Dedifferentiated amniotic fluid mesenchymal stem cell (primary cell): ENCODE measurements at regions not wholly inside any gene's neighbourhood (a gene's known extent, or its start where the extent isn't known, plus 50 kb on each side); places are given as distances from the start of the nearest gene placed in this dataset.

Experiments
- DNase-seq: peaks from one replicate; pipeline ENCODE4 v3.0.0-alpha.2; 2016; ENCODE audit errors: extremely low spot score

DNA sequence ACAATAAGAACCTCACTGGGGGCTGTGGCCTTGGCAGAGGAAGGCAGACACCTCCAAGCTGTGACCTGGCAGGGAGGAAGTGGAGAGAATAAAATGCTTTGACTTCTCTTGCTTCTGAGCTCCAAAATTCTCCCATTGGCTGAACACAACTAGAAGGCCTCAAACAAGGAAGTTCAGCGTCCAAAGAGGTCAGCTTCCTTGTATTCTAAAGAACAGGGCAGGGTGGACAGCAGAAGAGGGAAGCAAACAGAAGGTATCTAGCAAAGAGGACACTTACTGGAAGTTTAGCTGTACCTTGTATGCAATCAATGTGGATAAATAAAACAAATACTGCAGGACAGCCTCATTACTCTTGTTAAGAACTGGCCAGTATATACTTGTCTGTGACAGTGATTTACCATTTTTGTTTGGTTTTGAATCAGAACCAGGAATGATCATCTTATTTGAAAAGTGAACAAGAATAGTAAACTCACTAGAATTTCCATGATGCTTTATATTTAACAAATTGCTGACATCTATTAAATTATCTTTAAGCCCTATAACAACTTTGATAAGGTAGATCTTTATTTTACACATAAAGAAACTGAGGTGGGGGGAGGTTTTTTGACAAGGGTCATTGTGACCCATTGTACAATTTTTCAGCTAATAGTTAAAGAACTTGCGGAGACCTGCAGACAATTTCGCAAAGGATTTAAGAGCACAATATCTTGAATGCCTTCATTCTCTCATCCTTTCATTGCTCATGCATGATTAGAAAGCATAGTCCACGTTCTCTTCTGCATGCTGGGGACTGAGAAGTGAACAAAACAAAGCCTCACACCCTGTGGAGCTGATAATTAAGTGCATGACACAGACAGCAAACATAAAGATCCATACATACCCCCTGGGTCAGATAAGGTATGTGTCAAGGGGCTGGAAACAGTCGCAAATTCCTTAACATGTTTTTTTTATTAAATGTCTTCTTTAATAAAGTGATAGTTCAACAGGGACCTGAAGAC, 1448.0 kb downstream of the AACS start:
- DNase-seq = no peak

DNA sequence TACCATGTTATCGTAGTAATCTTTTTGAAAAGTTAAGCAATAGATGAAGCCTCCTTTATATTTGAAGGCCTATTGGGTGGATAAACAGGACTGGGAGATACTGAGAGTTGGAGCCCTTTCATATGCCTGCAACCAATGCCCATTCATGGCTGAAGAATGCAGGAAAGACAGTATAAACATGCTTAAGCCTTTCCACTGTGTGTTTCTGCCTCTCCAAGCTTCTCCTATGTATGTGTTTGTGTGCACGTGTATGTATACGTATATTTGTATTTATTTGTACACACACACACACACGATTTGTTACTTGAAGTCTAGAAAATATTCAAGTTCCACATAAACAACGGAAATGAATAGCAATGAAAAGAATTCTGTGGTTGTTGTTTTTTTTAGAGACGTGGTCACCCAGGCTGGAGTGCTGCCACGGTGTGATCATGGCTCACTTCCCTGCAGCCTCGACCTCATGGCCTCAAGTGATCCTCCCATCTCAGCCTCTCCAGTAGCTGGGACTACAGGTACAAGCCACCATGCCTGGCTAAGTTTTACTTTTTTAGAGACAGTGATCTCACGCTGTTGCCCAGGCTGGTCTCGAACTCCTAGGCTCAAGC, 1453.5 kb downstream of the AACS start:
- no peak for DNase-seq

DNA sequence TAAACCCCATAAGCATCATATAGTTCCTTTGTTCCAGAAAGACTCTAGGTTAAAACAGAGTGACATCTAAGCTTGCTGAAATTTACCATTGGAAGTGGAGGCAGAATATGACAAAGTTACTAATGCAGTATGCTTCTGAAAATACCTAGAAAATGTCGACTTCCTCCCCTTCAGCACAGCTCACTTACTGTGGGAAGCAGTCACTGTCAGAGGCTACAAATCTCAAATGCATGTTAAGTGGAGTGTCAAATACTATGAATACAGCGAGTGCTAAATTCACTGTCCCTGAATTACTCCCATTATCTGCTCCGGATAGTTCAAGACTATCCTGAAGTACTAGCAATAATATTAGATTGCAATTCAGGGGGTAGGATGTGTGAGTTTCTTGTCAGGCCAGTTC, 1454.6 kb downstream of the AACS start:
- DNase-seq = no peak

DNA sequence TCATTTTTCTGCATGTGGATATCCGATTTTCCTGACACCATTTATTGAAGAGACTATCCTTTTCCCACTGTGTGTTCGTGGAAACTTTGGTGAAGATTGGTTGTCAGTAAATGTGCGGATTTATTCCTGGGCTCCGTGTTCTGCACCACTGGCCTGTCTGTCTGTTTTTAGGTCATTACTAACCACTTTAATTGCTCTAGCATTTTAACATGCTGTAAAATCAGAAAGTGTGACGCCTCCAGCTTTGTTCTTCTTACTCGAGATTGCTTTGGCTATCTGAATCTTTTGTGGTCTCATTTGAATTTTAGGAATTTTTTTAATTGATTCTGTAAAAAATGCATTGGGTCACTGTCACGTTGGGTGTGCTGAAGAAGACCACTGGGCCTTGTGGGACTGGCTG, 1458.7 kb downstream of the AACS start:
- no peak for DNase-seq

DNA sequence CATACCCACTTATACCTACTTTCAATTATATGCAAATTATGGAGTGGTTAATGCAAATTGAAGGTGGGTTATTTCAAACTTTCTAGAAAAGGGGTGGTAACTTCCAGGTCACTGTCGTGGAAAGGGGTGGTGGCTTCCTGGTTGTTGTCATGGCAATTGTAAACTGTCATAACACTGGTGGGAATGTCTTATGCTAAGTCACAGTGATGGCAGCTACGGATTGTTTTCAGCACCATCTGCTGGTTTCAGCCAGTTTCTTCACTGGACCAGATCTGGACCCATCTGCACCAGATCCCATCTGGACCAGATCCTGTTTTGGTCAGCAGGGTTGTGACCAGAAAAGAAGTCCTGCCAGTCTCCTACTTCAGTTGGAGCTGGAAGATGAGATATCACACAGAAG, 1469.3 kb downstream of the AACS start:
- no peak for DNase-seq

DNA sequence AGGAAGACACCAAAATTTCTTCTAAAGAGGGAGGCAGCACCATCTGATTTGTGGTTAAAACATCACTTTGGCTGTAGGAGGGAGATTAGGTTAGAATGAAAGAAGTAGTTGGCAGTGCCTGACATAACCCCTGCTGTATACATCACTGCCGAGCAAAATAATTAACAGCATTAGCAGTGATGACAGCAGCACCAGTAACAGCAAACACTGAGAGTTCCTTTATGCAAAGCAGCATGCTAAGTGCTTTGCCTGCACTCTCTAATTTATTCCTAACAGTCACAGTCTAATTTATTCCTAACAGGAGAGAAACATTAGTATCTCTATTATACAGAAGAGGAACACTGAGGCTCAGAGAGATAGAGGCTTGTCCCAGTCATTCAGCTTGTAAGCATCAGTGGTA, 1469.7 kb downstream of the AACS start:
- DNase-seq = no peak

DNA sequence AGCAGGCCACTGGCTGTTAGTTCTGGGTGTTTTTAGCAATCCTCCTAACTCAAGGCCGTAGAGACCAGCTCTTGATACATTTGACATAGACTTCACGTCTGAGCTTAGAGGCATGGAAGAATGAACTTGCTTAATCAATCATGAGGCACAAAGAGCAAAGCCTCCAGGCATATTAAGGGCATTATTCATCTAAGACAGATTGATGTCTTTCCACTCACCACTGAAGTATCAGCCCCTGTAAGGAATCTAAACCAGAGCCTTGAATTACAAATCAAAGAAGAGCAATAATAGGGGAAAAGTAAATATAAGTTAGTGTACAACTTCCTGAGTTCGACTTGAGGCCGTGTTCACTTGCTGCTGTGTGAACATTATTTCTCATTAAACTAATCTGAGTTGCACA, 1470.7 kb downstream of the AACS start:
- no peak for DNase-seq

DNA sequence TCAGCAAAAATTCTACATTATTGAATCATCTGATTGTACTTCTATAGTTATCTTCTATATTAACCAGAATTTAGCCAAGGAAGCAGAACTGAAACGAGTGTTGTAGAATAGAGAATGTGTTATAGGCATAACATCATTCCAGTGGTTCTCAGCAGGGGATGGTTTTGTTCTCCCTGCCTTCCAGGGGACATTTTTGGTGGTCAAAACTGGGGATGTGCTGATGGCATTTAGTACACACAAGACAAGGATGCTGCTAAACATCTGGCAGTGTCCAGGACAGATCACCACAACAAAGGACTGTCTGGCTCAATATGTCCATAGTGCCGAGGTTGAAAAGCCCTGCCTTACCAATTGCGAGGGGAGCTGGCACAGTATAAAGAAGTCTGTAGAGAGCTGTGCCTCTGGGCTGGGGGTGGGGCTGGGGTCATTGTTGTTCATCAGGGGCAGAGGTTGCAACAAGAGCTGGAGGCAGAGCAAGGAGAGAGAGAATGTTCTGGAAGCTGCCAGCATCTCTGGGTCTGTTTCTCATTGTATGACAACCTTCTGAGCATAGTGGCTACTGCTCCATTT, 1472.8 kb downstream of the AACS start:
- DNase-seq = no peak

DNA sequence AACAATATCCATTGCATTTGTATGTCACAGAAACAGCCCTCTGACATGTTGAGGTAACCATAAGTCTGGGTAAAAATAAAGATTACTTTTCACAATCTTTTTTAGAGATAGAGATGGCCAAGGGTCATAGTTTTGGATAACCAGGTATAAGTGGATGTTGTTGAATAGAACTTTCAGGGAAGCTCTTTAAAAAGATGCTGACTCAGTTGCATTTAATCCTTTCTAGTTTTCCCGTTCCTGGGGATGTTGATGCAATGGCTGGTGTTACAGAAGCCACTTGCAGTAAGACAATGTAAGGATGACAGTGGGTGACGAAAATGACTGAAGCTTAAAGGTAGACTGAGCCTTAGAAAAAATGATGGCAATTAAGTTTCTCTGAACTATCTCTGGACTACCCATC, 1473.7 kb downstream of the AACS start:
- DNase-seq = no peak

DNA sequence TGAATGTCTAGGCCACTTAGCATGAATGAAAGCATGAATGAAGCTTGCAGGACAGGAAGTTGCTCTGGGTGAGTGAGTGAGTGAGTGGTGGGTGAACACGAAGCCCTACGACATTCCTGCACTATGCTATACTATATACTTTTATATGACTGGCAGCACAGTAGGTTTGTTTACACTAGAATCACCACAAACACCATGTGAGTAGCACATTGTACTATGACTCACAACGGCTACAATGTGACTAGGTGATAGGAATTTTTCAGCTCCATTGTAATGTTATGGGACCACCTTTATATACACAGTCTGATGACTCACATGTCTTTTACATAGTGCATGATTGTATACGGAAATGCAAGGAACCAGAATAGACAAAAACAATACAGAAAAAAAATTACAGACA, 1480.2 kb downstream of the AACS start:
- no peak for DNase-seq

DNA sequence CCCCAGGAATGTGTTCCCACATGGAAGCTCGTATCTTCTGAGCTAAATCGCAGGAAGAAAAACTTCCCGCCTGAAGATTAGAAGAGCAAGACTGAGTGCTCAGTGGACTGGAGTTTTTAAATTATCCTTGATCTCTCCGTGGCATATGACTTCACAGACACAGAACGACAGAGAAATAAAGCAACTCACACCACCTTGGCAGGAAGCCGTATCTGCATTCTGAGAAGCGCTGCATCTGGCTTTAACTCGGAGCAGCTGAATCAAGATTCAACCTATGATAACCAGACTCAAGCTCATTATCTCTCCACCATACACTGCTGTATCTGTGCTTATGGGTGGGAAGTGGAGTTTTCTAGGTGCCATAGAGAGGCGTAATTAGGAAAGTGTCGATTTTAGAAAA, 1482.7 kb downstream of the AACS start:
- DNase-seq = no peak

DNA sequence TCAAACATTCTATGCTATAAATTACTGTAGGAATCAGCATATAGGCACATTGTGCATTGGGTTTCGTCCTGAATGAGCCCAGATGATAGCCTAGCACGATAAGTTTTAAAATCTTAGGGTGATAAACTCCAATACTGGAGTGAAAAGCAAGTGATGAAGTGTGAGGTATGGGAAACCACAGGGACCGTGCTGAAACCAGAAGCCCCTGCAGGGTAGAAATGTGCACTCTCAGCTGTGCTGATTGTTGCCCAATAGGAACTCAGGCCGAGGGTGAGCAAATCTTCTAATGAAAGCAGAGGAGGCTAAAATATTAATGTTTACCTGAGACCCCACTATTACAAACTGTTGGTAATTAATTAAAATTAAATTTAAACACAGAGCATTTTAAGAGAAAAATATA, 1486.6 kb downstream of the AACS start:
- no peak for DNase-seq

DNA sequence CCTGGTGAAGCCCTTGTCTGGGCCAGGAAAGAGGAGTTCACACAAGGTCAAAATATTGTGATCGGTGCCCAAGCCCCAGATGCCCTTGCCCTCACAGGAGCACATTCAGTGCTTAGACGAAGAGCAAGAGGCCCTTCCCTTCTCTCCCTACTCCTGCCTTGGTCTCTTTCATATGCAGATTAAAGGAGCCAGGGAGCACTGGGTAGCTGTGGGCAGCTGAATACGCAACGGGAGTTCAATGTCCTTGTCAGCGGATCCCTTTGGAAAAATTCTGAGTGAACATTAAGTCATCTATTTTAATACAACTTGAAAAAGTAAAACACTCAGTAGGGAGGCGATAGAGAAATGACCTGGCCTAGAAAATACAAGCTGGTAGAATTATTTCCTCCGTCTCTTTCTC, 1489.4 kb downstream of the AACS start:
- no peak for DNase-seq

DNA sequence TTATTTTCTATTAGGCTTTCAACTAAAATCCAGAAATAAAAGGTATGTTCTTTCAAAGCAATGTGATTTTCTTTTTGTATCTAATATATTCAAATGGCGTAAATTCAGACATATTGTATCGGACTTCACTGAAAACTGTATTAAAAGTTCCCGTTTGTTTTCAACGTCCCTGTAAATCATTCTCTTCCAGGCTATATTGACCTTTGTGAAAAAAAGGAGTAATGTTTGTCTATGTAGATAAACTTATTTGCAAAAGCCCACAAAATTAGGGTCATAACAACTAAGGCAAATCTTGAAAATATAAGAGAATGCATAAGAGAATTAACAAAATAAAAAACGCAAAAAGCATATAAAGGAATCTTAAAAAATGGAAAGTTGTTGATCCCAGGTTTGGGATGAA, 1492.4 kb downstream of the AACS start:
- no peak for DNase-seq

DNA sequence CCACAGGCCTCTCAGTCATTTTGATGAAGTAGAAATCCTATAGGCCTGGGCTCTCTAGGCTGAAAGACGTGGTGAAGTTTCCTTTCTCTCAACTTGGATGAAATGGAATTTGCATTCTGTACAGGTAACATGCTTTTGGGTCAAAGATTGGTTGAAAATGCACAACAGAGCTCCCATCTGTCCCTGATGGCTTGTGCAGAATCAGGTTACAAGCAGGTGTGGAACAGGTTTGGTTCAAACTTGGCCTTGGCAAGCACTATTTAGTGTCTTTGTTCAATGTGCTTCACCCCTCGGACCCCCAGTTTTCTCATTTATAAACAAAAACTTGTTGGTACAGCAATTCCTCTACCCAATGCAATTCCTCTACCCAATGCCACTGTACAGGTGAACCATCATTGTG, 1493.0 kb downstream of the AACS start:
- DNase-seq = no peak

DNA sequence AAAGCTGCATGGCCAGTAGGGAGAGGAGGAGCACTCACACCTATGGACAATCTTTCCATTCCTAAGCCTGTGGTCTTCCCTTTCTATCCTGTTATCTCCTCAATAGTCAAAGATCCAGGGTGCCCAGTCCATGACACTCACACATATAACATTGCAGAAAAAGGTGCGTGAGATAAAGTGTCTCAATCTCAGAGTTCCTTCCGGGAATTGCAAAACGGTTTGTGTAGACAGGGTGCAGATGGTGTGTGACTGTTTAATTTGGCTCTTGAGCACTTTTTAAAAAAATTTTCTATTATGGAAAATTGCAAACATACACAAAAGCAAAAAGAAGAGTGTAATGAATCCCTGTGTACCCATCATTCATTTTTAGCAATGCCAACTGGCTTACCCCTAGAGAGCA, 1493.6 kb downstream of the AACS start:
- no peak for DNase-seq

DNA sequence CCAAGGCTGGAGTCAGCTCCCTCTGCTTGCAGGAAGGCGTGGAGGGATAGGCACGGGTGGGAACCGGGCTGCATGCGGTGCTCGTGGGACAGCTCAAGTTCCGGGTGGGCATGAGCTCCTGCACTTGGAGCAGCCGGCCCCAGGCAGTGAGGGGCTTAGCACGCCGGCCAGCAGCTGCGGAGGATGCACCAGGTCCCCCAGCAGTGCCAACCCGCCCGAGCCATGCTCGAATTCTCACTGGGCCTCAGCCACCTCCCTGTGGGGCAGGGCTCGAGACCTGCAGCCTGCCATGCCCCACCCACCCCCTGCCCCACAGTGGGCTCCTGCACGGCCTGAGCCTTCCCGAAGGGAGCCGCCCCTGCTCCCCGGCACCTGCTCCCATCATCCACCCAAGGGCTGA, 1501.8 kb downstream of the AACS start:
- no peak for DNase-seq

DNA sequence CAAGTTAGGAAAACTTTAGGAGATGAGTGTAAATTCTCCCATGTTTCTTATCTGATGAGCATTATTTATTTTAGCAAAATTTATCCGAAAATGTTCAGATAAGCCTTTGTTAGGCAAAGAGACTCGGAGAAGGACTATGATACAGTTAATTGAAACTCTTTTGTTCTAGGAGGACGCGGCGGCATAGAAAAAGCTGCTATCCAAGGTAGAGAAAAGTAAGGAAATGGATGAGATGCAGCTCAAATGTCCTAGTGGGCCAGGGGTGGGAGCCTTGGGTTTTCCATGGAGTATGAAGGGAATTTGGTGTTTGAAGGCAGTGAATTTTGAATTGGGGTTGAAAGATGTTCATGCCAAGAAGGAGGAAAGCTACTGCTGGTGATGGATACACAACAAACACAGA, 1504.5 kb downstream of the AACS start:
- DNase-seq = no peak

DNA sequence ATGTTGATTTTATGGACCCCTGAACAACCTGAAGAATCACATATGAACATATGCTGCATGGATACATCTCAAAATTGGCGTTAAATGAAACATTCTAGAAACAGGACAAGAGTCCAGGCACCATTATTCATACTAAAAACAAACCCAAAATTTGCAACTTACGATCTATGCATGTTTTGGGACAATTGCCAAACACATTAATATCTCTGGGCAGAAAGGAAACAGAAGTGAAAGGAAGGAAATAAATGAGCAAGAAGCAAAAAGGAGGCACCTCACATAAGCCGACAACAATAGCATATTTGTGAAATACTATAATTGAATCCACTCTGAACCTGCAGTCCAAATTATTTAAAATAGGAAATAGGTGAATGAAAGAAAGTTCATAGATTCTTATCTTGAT, 1505.3 kb downstream of the AACS start:
- DNase-seq = no peak

DNA sequence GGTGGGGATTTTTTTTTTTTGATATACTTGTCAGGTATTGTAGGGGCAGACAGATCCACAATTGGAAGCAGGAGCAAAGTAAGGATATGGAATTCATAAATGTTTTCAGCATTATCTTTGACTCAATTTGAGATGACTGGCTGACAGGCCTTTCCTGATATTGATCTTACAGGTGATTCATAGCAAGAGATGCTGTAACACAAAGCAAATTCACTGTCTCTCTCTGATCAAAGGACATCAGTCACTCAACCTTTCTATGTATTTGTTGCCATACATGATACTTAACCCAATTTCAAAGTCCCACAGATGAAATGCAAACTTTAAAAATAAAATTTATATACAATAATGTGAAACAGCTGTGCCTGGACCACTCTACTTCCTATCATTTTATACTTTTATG, 1506.9 kb downstream of the AACS start:
- no peak for DNase-seq

DNA sequence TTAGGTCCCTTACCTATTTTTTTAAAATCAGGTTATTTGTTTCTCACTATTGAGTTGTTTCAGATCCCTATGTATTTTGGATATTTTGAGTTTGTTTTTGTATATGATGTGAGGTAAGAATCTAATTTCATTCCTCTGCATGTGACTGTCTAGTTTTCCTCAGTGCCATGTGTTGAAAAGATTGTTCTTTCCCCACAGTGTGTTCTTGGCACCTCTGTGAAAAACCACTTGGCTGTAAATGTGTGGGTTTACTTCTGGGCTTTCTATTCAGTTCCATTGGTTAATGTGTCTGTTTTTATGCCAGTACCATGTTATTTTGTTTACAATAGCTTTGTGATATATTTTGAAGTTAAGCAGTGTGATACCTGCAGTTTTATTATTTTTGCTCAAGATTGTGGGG, 1516.4 kb downstream of the AACS start:
- no peak for DNase-seq

DNA sequence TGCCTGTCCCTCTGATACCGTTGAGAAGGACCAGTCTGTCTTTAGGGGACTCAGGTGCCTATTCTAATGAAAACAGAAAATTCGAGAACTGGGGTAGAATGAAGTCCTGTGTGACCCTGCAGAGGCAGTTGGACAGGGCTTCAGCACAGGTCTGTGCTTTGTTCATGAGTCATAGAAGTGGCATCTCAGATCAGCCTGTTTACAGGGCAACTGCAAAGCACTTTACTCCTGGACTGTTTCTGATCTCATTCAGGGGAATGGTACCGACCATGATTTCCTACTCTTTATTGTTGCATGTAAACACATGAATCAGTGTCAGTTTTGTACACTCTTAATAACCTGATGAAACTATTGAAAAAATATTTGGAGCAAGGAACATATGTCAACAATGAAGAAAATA, 1517.0 kb downstream of the AACS start:
- DNase-seq = no peak

DNA sequence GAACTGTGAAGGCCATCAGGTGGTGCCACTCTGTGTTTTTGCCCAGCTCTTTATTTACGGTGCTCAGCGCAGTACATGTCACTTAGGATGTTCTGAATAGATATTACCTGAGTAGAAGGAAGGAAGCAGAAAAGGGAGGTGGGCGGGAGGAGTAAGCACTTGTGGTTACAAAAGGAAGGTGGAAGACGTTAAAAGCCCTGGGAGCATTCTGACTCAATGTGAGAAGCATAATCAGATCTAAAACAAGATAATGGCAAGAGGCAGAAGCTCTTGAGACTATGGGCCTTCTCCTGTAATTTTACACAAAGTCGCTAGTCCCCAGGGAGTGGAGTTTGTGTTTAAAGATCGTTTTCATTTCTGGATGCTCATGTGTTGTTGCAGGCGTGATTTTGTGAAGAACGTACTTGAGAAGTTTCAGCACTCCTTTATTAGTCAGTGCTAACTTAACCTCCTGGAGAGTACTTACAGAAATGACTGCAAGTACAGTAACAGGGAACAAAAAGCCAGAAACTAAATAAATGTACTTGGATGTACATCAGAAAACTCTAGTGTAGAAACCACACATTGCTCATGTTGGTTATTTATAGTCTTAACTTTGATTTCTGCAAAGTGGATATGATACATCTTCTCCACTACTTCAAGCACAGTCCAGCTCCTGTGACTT, 1523.5 kb downstream of the AACS start:
- no peak for DNase-seq
